ENCODE measurements at regions not wholly inside any gene's neighbourhood (a gene's known extent, or its start where the extent isn't known, plus 50 kb on each side); places are given as distances from the start of the nearest gene placed in this dataset.

DNA sequence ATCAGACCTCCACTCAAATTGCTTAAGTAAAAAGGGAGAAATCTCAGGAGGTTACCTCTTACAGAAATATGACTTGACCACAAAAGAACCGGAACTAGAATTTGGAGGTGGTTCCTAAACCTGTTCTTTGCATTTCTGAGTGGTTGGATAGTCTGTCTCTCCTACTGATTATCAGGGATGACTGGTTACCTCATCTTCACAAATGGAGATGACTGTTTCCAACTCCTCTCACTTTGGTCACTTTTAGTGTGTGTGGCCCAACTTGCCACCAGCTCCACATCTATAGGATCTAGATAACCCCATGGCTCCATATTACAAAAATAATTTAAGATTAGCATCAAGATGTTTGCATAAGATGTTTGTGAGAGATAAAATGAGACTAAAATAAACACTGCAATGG, 95.5 kb downstream of the CCDC71L start:
- TF ChIP-seq, protein P1, sequence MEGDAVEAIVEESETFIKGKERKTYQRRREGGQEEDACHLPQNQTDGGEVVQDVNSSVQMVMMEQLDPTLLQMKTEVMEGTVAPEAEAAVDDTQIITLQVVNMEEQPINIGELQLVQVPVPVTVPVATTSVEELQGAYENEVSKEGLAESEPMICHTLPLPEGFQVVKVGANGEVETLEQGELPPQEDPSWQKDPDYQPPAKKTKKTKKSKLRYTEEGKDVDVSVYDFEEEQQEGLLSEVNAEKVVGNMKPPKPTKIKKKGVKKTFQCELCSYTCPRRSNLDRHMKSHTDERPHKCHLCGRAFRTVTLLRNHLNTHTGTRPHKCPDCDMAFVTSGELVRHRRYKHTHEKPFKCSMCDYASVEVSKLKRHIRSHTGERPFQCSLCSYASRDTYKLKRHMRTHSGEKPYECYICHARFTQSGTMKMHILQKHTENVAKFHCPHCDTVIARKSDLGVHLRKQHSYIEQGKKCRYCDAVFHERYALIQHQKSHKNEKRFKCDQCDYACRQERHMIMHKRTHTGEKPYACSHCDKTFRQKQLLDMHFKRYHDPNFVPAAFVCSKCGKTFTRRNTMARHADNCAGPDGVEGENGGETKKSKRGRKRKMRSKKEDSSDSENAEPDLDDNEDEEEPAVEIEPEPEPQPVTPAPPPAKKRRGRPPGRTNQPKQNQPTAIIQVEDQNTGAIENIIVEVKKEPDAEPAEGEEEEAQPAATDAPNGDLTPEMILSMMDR (IDR thresholded peaks at IDR 0.05), result no peak
- TF ChIP-seq POLR2A (IDR thresholded peaks at IDR 0.05), result no peak
